Astrocyte (in vitro differentiated cells and primary cell): ENCODE measurements at regions not wholly inside any gene's neighbourhood (a gene's known extent, or its start where the extent isn't known, plus 50 kb on each side); places are given as distances from the start of the nearest gene placed in this dataset.

Source experiments
- DNase-seq: peaks from one replicate; pipeline ENCODE4 v3.0.0-alpha.2; 2010; ENCODE audit warnings: low read depth
- FAIRE-seq: peaks from 2 replicates; lab custom pipeline; 2011; peaks lifted over from hg19 to GRCh38; lab: Jason Lieb, UNC
- H2AFZ ChIP-seq: 2 replicates; pipeline ENCODE4 v1.6.0; 2012; ENCODE audit warnings: low read depth, low read length, inconsistent platforms
- H3K27ac ChIP-seq: 2 replicates; pipeline ENCODE4 v1.5.1; 2011; ENCODE audit warnings: low read depth, low read length, inconsistent platforms
- H3K27me3 ChIP-seq: 2 replicates; pipeline ENCODE4 v1.6.0; 2011; ENCODE audit warnings: low read length, inconsistent platforms; ENCODE audit not compliant: insufficient read depth
- H3K36me3 ChIP-seq: 2 replicates; pipeline ENCODE4 v1.5.1; 2011; ENCODE audit warnings: low read length, inconsistent platforms; ENCODE audit not compliant: insufficient read depth
- H3K4me1 ChIP-seq: 2 replicates; pipeline ENCODE4 v1.5.1; 2011; ENCODE audit warnings: low read length, inconsistent platforms; ENCODE audit not compliant: insufficient read depth
- H3K4me2 ChIP-seq: 2 replicates; pipeline ENCODE4 v1.6.0; 2012; ENCODE audit warnings: low read length, inconsistent platforms
- H3K4me3 ChIP-seq: 2 replicates; pipeline ENCODE4 v1.5.1; 2011; ENCODE audit warnings: low read depth, mild to moderate bottlenecking, low read length, inconsistent platforms; ENCODE audit not compliant: insufficient read depth
- H3K79me2 ChIP-seq: 2 replicates; pipeline ENCODE4 v1.6.0; 2012; ENCODE audit warnings: mild to moderate bottlenecking, low read length, inconsistent platforms; ENCODE audit not compliant: insufficient read depth
- H3K9ac ChIP-seq: 2 replicates; pipeline ENCODE4 v1.6.0; 2012; ENCODE audit warnings: mild to moderate bottlenecking, low read length, inconsistent platforms
- H3K9me3 ChIP-seq: 2 replicates; pipeline ENCODE4 v1.5.1; 2012; ENCODE audit warnings: low read depth, mild to moderate bottlenecking, low read length, inconsistent platforms; ENCODE audit not compliant: insufficient read depth
- H4K20me1 ChIP-seq: 2 replicates; pipeline ENCODE4 v1.6.0; 2012; ENCODE audit warnings: low read length, inconsistent platforms; ENCODE audit not compliant: insufficient read depth
- H3K27ac Mint-ChIP-seq: one replicate; pipeline ENCODE4 v1.8.0; 2021; ENCODE audit warnings: mild to moderate bottlenecking, mixed read lengths; ENCODE audit not compliant: unreplicated experiment
- H3K27me3 Mint-ChIP-seq: one replicate; pipeline ENCODE4 v1.8.0; 2021; ENCODE audit warnings: low read depth, mixed read lengths; ENCODE audit not compliant: unreplicated experiment
- H3K36me3 Mint-ChIP-seq: one replicate; pipeline ENCODE4 v1.8.0; 2021; ENCODE audit warnings: low read depth, mixed read lengths; ENCODE audit not compliant: unreplicated experiment
- H3K4me1 Mint-ChIP-seq: one replicate; pipeline ENCODE4 v1.8.0; 2021; ENCODE audit warnings: low read depth, mixed read lengths; ENCODE audit not compliant: unreplicated experiment
- H3K4me3 Mint-ChIP-seq: one replicate; pipeline ENCODE4 v1.8.0; 2021; ENCODE audit warnings: mild to moderate bottlenecking, moderate library complexity, mixed read lengths; ENCODE audit not compliant: unreplicated experiment
- H3K9me3 Mint-ChIP-seq: one replicate; pipeline ENCODE4 v1.8.0; 2021; ENCODE audit warnings: mild to moderate bottlenecking, mixed read lengths; ENCODE audit not compliant: unreplicated experiment
- CTCF ChIP-seq: IDR thresholded peaks from 2 replicates; pipeline ENCODE4 v1.5.1; 2011; ENCODE audit warnings: low read depth, mild to moderate bottlenecking, inconsistent platforms, low read length, moderate library complexity; ENCODE audit not compliant: insufficient read depth
- EZH2 ChIP-seq: IDR thresholded peaks from 2 replicates; pipeline ENCODE4 v1.6.1; 2012; ENCODE audit warnings: mild to moderate bottlenecking, low read length, inconsistent platforms; ENCODE audit not compliant: insufficient read depth

GRCh38 chr5:110048491-110048890 lies 358.8 kb downstream of the MAN2A1 start:
- Histone ChIP-seq H3K4me3 (no peak overlapping the region), H3K27ac (no peak overlapping the region), H4K20me1 (no peaks in the 10 kb centered on the region), H3K9me3 (no peaks in the 10 kb centered on the region), H3K27me3 (no peaks in the 10 kb centered on the region), H3K9ac (no peak overlapping the region), H2AFZ (no peak overlapping the region), H3K79me2 (no peaks in the 10 kb centered on the region), H3K4me1 (no peaks in the 10 kb centered on the region), H3K36me3 (no peaks in the 10 kb centered on the region), H3K4me2 (no peak overlapping the region)
- peaks cover 5% of the 10 kb centered on the region for H3K9me3 Mint-ChIP-seq
- no peak for FAIRE-seq
- no peaks in the 10 kb centered on the region for H3K27me3 Mint-ChIP-seq
- no peaks in the 10 kb centered on the region for H3K4me1 Mint-ChIP-seq
- no peak for DNase-seq
- no peaks in the 10 kb centered on the region for H3K36me3 Mint-ChIP-seq
- H3K4me3 Mint-ChIP-seq: no peak overlapping the region
- H3K27ac Mint-ChIP-seq: no peak overlapping the region
- no peak for TF ChIP-seq EZH2
- TF ChIP-seq CTCF: no peak

GRCh38 chr5:110049816-110050215 lies 360.1 kb downstream of the MAN2A1 start:
- Histone ChIP-seq H3K27me3 (no peaks in the 10 kb centered on the region), H3K79me2 (no peaks in the 10 kb centered on the region), H3K27ac (no peak overlapping the region), H2AFZ (no peak overlapping the region), H3K9ac (no peak overlapping the region), H4K20me1 (no peaks in the 10 kb centered on the region), H3K4me2 (no peak overlapping the region), H3K9me3 (no peaks in the 10 kb centered on the region), H3K36me3 (no peaks in the 10 kb centered on the region), H3K4me1 (peaks cover 4% of the 10 kb centered on the region), H3K4me3 (no peak overlapping the region)
- peaks cover 11% of the 10 kb centered on the region for H3K4me1 Mint-ChIP-seq
- no peak overlapping the region for H3K27ac Mint-ChIP-seq
- H3K9me3 Mint-ChIP-seq: no peaks in the 10 kb centered on the region
- FAIRE-seq (no peak), DNase-seq (no peak)
- no peaks in the 10 kb centered on the region for H3K36me3 Mint-ChIP-seq
- no peak for TF ChIP-seq EZH2
- TF ChIP-seq CTCF: no peak
- no peak overlapping the region for H3K4me3 Mint-ChIP-seq
- no peaks in the 10 kb centered on the region for H3K27me3 Mint-ChIP-seq

GRCh38 chr5:110050640-110051345 lies 361.1 kb downstream of the MAN2A1 start:
- no peak overlapping the region for H3K27ac ChIP-seq
- no peaks in the 10 kb centered on the region for H4K20me1 ChIP-seq
- no peaks in the 10 kb centered on the region for H3K36me3 Mint-ChIP-seq
- H3K9me3 ChIP-seq: no peaks in the 10 kb centered on the region
- no peak overlapping the region for H2AFZ ChIP-seq
- no peak overlapping the region for H3K4me2 ChIP-seq
- no peaks in the 10 kb centered on the region for H3K79me2 ChIP-seq
- no peak overlapping the region for H3K9ac ChIP-seq
- H3K4me1 Mint-ChIP-seq: peaks cover 18% of the 10 kb centered on the region
- no peak overlapping the region for H3K27ac Mint-ChIP-seq
- no peaks in the 10 kb centered on the region for H3K27me3 Mint-ChIP-seq
- H3K9me3 Mint-ChIP-seq: no peaks in the 10 kb centered on the region
- TF ChIP-seq CTCF (no peak), EZH2 (no peak)
- H3K36me3 ChIP-seq: no peaks in the 10 kb centered on the region
- FAIRE-seq: no peak
- no peak overlapping the region for H3K4me3 Mint-ChIP-seq
- no peak overlapping the region for H3K4me3 ChIP-seq
- no peaks in the 10 kb centered on the region for H3K27me3 ChIP-seq
- DNase-seq: no peak
- peaks cover 4% of the 10 kb centered on the region for H3K4me1 ChIP-seq
